PC-3 (cell line): ENCODE measurements at regions not wholly inside any gene's neighbourhood (a gene's known extent, or its start where the extent isn't known, plus 50 kb on each side); places are given as distances from the start of the nearest gene placed in this dataset.

Experiments
- EZH2 ChIP-seq: fragments of 300-600 bp; sonication (generic); IDR thresholded peaks from one replicate; pipeline ENCODE4 v1.6.1; 2017; ENCODE audit warnings: antibody characterized with exemption, mild to moderate bottlenecking, low read length; ENCODE audit not compliant: unreplicated experiment
- EZH2phosphoT487 ChIP-seq: fragments of 300-600 bp; sonication (generic); IDR thresholded peaks from 2 replicates; pipeline ENCODE4 v1.6.1; 2018; ENCODE audit warnings: mild to moderate bottlenecking, antibody characterized with exemption, low read length, borderline replicate concordance
- TF ChIP-seq, protein P1 (sequence below): fragments of 300-600 bp; sonication (generic); conservative IDR thresholded peaks from 2 replicates; pipeline ENCODE4 v1.5.1; 2017; ENCODE audit warnings: antibody characterized with exemption, low read depth, mild to moderate bottlenecking, low read length

DNA sequence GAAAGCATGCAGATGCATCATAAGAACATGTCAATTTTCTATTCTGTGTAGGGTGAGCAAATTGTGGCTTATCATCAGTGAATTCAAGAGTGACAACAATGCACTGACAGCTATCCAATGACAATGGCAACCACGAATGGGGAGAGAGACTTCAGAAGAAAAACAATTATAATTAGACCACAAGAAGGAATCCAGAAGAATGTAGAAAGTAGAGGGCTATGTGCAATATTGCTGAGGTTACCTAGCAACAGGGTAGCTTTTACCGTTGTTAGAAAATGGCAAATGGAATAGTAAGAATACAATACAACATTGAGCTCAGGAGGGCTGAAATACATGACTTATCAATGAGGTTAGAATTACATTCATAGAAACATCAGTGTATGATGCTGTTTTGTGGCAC is 71.1 kb upstream of the SESTD1 start:
- TF ChIP-seq, protein P1, sequence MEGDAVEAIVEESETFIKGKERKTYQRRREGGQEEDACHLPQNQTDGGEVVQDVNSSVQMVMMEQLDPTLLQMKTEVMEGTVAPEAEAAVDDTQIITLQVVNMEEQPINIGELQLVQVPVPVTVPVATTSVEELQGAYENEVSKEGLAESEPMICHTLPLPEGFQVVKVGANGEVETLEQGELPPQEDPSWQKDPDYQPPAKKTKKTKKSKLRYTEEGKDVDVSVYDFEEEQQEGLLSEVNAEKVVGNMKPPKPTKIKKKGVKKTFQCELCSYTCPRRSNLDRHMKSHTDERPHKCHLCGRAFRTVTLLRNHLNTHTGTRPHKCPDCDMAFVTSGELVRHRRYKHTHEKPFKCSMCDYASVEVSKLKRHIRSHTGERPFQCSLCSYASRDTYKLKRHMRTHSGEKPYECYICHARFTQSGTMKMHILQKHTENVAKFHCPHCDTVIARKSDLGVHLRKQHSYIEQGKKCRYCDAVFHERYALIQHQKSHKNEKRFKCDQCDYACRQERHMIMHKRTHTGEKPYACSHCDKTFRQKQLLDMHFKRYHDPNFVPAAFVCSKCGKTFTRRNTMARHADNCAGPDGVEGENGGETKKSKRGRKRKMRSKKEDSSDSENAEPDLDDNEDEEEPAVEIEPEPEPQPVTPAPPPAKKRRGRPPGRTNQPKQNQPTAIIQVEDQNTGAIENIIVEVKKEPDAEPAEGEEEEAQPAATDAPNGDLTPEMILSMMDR: no peak
- TF ChIP-seq EZH2 (no peak), EZH2phosphoT487 (no peak)
